Tibial artery (tissue), 4 donors: ENCODE measurements at regions not wholly inside any gene's neighbourhood (a gene's known extent, or its start where the extent isn't known, plus 50 kb on each side); places are given as distances from the start of the nearest gene placed in this dataset.
"Not testable (repeated sequence)": the region's sequence is repeated elsewhere in the genome, so short reads cannot be mapped to it uniquely, and the experiment has no call there.

ENCODE experiments used
- DNase-seq, 2 donors: peaks; one replicate each; pipeline ENCODE4 v3.0.0-alpha.2; 2019
- H3K27ac ChIP-seq, 2 donors: fragments of 200-600 bp; sonication (generic) in 1 of 2; 1 replicate in 1 of 2; 2 replicates in 1 of 2; pipeline ENCODE4 v1.5.1; 2018 to 2019; ENCODE audit warnings: mild to moderate bottlenecking in 1 of 2
- H3K27me3 ChIP-seq, 2 donors: fragments of 200-600 bp; sonication (generic) in 1 of 2; one replicate each; pipeline versions ENCODE4 v1.5.1 to v1.6.0; 2016 to 2019
- H3K36me3 ChIP-seq, 3 donors: fragments of 200-600 bp; sonication (generic) in 2 of 3; one replicate each; pipeline ENCODE4 v1.5.1; 2016 to 2019; ENCODE audit warnings: mild to moderate bottlenecking in 2 of 3
- H3K4me1 ChIP-seq, 4 donors: fragments of 200-600 bp; sonication (generic) in 2 of 4; 1 replicate in 3 of 4; 2 replicates in 1 of 4; pipeline ENCODE4 v1.5.1; 2016 to 2019
- H3K4me3 ChIP-seq, 2 donors: fragments of 200-600 bp; sonication (generic) in 1 of 2; 1 replicate in 1 of 2; 2 replicates in 1 of 2; pipeline ENCODE4 v1.5.1; 2018 to 2019; ENCODE audit warnings: mild to moderate bottlenecking in 2 of 2
- H3K9me3 ChIP-seq, 3 donors: fragments of 200-600 bp; sonication (generic) in 1 of 3; one replicate each; pipeline ENCODE4 v1.5.1; 2016 to 2019
- intact Hi-C: fragments of 100-400 bp; cut with DNase I; formaldehyde crosslinking; loops from one replicate; pipeline ENCODE4 v1.15.0; 2023; ENCODE audit warnings: low total_unique reads
- TF ChIP-seq, protein P1 (sequence below), 2 experiments: fragments of 200-600 bp in 1 of 2; fragments of 450-650 bp in 1 of 2; IDR thresholded peaks; one replicate each; pipeline ENCODE4 v1.5.1; 2017 to 2019; ENCODE audit warnings: antibody characterized with exemption in 2 of 2, mild to moderate bottlenecking in 1 of 2, moderate library complexity in 1 of 2

DNA sequence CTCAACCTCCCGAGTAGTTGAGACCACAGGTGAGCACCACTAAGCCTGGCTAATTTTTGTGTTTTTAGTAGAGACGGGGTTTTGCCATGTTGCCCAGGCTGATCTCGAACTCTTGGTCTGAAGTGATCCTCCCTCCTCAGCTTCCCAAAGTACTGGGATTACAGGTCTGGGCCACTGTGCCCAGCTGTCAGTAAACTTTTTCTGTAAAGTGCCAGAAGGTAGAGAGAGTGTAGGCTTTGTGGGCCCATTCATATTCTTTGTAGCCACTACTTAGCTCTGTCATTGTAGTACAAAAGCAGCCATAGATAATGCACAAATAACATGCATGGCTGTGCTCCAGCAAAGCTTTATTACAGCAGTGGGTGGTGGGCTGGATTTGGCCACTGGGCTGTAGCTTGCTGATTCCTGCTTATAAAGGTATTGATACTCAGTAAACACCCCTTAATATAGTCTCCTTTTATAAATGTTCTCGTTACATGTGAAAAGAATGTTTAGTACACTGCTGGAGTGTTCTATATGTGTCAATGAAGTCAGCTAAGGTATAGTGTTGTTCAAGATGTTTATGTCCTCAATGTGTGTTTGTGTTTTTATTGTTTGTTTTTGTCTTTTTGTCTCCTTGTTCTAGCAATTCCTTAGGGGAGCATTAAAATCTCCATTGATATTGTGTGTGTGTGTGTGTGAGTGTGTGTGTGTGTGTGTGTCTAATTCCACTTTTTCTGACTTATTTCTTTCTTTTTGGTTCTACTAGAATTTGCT lies 644.7 kb upstream of the DPP6 start:
- H3K36me3 ChIP-seq = no peaks in the 10 kb centered on the region
- intact Hi-C loops = no loop called here
- TF ChIP-seq, protein P1, sequence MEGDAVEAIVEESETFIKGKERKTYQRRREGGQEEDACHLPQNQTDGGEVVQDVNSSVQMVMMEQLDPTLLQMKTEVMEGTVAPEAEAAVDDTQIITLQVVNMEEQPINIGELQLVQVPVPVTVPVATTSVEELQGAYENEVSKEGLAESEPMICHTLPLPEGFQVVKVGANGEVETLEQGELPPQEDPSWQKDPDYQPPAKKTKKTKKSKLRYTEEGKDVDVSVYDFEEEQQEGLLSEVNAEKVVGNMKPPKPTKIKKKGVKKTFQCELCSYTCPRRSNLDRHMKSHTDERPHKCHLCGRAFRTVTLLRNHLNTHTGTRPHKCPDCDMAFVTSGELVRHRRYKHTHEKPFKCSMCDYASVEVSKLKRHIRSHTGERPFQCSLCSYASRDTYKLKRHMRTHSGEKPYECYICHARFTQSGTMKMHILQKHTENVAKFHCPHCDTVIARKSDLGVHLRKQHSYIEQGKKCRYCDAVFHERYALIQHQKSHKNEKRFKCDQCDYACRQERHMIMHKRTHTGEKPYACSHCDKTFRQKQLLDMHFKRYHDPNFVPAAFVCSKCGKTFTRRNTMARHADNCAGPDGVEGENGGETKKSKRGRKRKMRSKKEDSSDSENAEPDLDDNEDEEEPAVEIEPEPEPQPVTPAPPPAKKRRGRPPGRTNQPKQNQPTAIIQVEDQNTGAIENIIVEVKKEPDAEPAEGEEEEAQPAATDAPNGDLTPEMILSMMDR (IDR thresholded peaks at IDR 0.05) = no peak
- H3K27me3 ChIP-seq = no peaks in the 10 kb centered on the region
- no peak overlapping the region for H3K4me3 ChIP-seq
- no peaks in the 10 kb centered on the region for H3K9me3 ChIP-seq
- no peak for DNase-seq
- no peak overlapping the region for H3K27ac ChIP-seq
- H3K4me1 ChIP-seq = no peaks in the 10 kb centered on the region

DNA sequence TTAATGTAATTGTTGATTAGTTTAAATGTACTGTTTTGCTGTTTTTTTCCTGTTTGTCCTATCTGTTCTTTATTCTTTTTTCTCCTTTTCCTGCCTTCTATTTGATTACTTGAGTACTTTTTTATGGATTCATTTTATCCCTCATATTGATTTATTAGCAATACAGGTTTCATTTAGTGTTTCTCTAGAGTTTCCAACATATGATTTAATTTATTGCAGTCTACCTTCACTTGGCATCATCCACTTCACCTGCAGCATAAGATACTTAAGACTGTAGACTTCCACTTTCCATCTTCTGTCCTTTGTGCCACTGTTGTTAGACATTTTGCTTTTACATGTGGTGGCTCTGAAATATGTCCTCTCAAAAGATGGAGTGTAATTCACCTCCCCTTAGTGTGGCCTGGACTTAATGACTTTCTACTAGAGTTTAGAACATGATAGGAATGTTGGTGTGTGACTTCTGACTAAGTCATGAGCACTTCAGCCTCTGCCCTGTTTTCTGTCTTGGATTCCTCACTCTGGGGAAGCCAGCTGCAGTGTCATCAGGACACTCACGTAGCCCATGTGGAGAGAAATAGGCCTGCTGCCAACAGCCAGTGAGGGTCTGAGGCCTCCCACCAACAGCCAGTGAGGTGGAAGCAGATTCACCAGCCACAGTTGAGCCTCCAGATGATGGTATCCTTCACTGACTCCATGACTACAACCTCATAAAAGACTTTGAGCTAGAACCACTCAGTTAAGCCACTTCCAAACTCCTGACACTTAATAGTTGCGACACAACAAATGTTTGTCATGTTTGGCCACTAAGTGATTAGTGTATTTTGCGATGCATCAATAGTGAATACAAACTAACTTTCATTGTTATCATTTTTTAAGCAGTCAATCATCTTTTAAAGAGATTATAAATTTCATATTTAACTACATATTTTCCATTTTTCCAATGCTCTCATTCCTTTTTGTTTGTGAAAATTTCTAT lies 643.5 kb upstream of the DPP6 start:
- no peak for DNase-seq
- TF ChIP-seq, protein P1 (IDR thresholded peaks at IDR 0.05) = no peak
- Histone ChIP-seq H3K4me3 (no peak overlapping the region), H3K27me3 (no peaks in the 10 kb centered on the region), H3K4me1 (no peaks in the 10 kb centered on the region), H3K27ac (no peak overlapping the region), H3K9me3 (no peaks in the 10 kb centered on the region), H3K36me3 (no peaks in the 10 kb centered on the region)
- intact Hi-C loops = no loop called here

DNA sequence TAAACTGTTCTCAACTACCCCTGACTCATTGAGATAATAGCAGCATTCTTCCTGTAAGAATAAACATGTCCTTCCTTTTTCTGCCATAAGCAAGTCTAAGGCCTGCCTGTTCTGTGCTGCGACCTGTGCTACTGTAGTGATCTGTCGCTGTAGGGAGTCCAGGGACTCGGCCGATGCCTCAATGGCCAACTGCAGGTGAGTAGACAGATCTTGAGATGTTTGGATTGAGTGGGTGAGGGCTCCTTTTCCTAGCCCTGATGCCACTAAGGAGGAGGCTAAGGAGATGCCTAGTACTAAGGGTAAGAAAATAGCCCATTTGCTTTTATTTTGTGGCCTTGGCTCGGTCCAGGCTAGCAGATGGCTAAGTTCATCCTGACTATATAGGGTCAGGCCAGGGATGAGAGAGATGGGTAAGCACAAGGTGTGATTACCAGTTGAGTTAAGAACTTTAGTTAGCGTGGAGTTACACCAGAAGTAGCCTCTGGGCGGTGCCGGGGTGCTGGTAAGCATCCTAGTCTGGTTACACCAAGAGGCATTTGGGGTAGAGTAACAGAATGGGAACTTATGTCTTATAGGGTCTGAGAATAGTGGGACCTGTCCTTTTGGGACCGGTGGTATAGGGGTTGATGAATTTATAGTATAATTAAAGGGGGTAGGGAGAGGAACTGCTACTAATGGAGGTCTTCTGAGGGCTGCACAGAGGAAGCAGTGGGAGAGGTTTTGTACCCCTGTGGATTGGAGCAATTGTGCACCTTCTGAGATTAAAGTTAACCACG lies 642.4 kb upstream of the DPP6 start:
- H3K9me3 ChIP-seq, H3K36me3 ChIP-seq, DNase-seq, H3K4me1 ChIP-seq, H3K27me3 ChIP-seq, intact Hi-C loops, H3K27ac ChIP-seq, H3K4me3 ChIP-seq: not testable (repeated sequence)

DNA sequence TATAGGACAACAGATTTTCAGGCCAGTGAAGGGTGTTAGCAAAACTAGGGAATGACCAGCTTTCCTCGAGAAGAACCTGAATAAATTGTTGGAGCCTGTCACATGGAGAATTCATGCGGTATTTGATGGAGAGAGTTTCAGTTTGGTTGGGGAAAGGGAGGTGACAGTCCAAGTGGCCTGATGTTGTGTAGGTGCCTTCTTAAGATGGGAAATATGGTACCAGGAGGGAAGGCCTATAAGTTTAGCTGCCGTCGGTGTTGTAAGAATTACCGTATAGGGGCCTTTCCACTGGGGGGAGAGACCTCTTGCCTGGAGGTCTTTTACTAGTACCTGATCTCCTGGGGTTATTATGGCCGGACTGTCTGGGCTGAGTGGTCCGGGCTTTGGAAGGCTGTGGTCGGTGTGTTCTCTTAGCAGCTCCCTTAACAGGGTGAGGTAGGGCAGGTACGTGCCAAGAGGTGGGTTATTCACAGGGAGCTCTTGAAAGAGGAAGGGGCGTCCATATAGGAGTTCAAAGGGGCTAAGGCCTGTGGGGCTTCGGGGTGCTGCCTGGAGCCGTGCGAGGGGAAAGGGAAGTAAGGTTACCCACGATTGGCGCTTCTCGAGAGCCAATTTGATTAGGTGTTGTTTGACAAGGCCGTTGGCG lies 641.1 kb upstream of the DPP6 start:
- intact Hi-C loops, H3K9me3 ChIP-seq, H3K4me1 ChIP-seq, H3K27me3 ChIP-seq, DNase-seq, H3K27ac ChIP-seq, H3K4me3 ChIP-seq, H3K36me3 ChIP-seq: not testable (repeated sequence)

DNA sequence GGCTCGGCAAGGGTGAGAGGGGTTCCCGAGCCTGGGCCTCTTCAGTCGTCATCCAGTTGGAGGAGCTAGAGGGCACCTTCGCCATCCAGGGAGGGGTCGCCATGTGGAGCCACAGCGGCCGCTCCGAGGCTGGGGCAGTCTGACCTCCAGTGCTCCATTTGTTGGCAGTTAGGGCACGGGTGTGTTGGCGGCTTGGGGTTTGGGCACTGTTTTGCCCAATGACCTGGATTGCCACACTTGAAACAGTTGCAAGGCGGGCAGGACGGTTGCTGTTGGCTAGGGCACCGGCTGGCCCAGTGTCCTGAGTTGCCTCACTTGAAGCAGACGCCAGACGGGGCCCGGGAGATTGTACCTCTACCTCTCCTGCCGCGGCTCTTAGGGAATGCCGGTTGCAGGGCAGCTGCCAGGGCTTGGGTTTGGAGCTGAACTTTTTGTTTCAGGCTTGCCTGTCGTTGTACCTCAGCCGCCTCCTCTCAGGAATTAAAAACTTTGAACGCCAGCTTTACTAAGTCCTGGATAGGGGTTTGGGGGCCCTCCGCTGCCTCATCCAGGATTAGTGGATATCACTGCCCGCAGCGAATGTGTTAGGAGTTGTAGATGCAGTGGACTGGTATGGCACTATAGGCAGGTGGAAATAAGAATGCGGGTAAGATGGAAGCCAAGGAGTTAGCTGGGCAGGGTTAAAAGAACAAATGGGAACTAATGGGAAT lies 639.9 kb upstream of the DPP6 start:
- H3K27ac ChIP-seq, DNase-seq, H3K4me1 ChIP-seq, intact Hi-C loops, H3K4me3 ChIP-seq, H3K9me3 ChIP-seq, H3K36me3 ChIP-seq, H3K27me3 ChIP-seq: not testable (repeated sequence)

DNA sequence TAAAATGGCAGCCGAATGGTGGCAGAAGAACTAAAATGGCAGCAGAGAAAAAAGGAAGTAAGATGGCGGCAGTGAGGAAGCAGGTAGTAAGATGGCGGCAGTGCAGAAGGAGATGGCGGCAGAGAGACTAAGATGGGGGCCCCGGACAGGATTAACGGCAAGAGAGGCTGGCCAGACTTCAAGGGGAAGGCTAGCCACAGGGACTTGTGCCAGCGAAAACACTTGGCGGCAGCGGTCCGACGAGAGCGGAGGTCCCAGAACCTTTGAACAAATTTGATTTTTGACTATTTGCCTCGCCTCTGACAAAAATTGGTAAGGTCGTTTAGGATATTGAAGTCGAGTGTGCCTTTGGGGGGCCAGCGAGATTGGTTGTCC lies 639.4 kb upstream of the DPP6 start:
- H3K36me3 ChIP-seq, H3K27me3 ChIP-seq, H3K4me1 ChIP-seq, H3K4me3 ChIP-seq, H3K9me3 ChIP-seq, DNase-seq, intact Hi-C loops, H3K27ac ChIP-seq: not testable (repeated sequence)

DNA sequence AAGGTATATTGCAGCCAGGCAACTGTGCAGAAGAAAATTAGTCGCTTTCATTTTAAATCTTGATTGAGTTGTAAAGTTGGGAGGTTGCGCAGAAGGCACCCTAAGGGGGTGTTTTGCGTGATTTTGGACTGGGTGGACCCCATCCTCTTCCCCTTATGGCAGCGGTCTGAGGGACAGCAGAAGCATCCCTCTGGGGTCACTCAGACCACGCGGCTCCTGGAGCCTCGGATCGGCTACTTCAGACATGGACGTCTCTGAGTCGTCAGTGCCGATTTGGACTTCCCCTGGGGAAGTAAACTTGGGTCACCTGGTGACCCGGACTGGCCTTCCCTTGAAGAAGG lies 639.0 kb upstream of the DPP6 start:
- intact Hi-C loops = no loop called here
- H3K36me3 ChIP-seq = no peaks in the 10 kb centered on the region

More for the DNA sequence above, 639.0 kb upstream of the DPP6 start:
- TF ChIP-seq, protein P1 (IDR thresholded peaks at IDR 0.05) = no peak
- H3K27me3 ChIP-seq = no peaks in the 10 kb centered on the region
- DNase-seq = no peak
- H3K4me1 ChIP-seq = no peaks in the 10 kb centered on the region
- H3K9me3 ChIP-seq = no peaks in the 10 kb centered on the region
- no peak overlapping the region for H3K27ac ChIP-seq
- H3K4me3 ChIP-seq = no peak overlapping the region
